Right lobe of liver (tissue), 4 donors: ENCODE measurements at regions not wholly inside any gene's neighbourhood (a gene's known extent, or its start where the extent isn't known, plus 50 kb on each side); places are given as distances from the start of the nearest gene placed in this dataset.

Experiments
- POLR2A ChIP-seq: fragments of 450-650 bp; IDR thresholded peaks from one replicate; pipeline ENCODE4 v1.6.1; 2017; ENCODE audit warnings: antibody characterized with exemption, mild to moderate bottlenecking
- TF ChIP-seq, protein P1 (sequence below), 4 donors: fragments of 200-600 bp in 3 of 4; fragments of 450-650 bp in 1 of 4; IDR thresholded peaks; one replicate each; pipeline versions ENCODE4 v1.5.1 to v1.8.0; 2016 to 2022; ENCODE audit warnings: antibody characterized with exemption in 4 of 4, mild to moderate bottlenecking in 2 of 4
- donor health status: DM: no; HTN: no; CAD: no.
- donor health status: DM: no; HTN: no; CAD: no.
- donor health status: DM: no; HTN: yes; CAD: no.

DNA sequence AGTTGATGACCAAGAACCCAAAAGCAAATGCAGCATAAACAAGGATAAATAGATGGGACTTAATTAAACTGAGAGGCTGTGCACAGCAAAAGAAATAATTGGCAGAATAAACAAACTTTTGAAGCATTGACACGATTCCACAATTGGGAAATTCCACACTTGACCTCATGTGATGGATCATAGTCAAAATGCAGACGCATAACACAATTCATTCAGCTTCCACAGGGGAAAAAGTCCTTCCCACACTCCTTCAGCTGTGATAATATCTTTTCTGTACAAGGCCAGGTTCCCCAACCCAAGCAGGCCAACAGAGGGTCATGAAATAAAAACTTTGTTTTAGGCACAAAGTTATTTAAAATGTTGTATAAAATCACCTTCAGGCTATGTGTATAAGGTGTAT lies 66.6 kb upstream of the SLIT2 start:
- TF ChIP-seq, protein P1, sequence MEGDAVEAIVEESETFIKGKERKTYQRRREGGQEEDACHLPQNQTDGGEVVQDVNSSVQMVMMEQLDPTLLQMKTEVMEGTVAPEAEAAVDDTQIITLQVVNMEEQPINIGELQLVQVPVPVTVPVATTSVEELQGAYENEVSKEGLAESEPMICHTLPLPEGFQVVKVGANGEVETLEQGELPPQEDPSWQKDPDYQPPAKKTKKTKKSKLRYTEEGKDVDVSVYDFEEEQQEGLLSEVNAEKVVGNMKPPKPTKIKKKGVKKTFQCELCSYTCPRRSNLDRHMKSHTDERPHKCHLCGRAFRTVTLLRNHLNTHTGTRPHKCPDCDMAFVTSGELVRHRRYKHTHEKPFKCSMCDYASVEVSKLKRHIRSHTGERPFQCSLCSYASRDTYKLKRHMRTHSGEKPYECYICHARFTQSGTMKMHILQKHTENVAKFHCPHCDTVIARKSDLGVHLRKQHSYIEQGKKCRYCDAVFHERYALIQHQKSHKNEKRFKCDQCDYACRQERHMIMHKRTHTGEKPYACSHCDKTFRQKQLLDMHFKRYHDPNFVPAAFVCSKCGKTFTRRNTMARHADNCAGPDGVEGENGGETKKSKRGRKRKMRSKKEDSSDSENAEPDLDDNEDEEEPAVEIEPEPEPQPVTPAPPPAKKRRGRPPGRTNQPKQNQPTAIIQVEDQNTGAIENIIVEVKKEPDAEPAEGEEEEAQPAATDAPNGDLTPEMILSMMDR (IDR thresholded peaks at IDR 0.05), result no peak
- no peak for TF ChIP-seq POLR2A
